Stimulated activated naive CD4-positive, alpha-beta T cell treated with Interleukin-2 at 50 U/mL for 16 hours (primary cell): ENCODE measurements at regions not wholly inside any gene's neighbourhood (a gene's known extent, or its start where the extent isn't known, plus 50 kb on each side); places are given as distances from the start of the nearest gene placed in this dataset.
"Not testable (repeated sequence)": the region's sequence is repeated elsewhere in the genome, so short reads cannot be mapped to it uniquely, and the experiment has no call there.

Experiments
- DNase-seq: peaks from one replicate; lab custom pipeline; 2025; lab: John Stamatoyannopoulos, UW

- no peak for DNase-seq
Observed at GRCh38 chr1:47661040-47661439, 223.2 kb downstream of the FOXD2 start.

- no peak for DNase-seq
Observed at GRCh38 chr1:47662068-47662467, 224.2 kb downstream of the FOXD2 start.

- no peak for DNase-seq
Observed at GRCh38 chr1:47663286-47663685, 225.4 kb downstream of the FOXD2 start.

- no peak for DNase-seq
Observed at GRCh38 chr1:47664356-47664755, 226.5 kb downstream of the FOXD2 start.

- DNase-seq, result not testable (repeated sequence)
Observed at GRCh38 chr1:47664896-47665295, 227.1 kb downstream of the FOXD2 start.

- DNase-seq, result no peak
Observed at GRCh38 chr1:47669081-47669585, 231.3 kb downstream of the FOXD2 start.

GRCh38 chr1:47672622-47673021 lies 234.8 kb downstream of the FOXD2 start:
- no peak for DNase-seq

- DNase-seq, result no peak
Observed at GRCh38 chr1:47674189-47674588, 236.3 kb downstream of the FOXD2 start.

GRCh38 chr1:47675047-47675675 lies 237.3 kb downstream of the FOXD2 start:
- DNase-seq, result no peak

GRCh38 chr1:47675721-47676120 lies 237.9 kb downstream of the FOXD2 start:
- DNase-seq, result no peak

GRCh38 chr1:47676311-47677054 lies 238.6 kb downstream of the FOXD2 start:
- DNase-seq, result no peak

GRCh38 chr1:47677241-47677940 lies 239.5 kb downstream of the FOXD2 start:
- DNase-seq, result no peak

- no peak for DNase-seq
Observed at GRCh38 chr1:47678464-47678980, 240.7 kb downstream of the FOXD2 start.

GRCh38 chr1:47679301-47679791 lies 241.5 kb downstream of the FOXD2 start:
- DNase-seq, result no peak

GRCh38 chr1:47679826-47680225 lies 242.0 kb downstream of the FOXD2 start:
- no peak for DNase-seq

GRCh38 chr1:47680815-47681475 lies 243.1 kb downstream of the FOXD2 start:
- no peak for DNase-seq

GRCh38 chr1:47681735-47682134 lies 243.9 kb downstream of the FOXD2 start:
- DNase-seq, result no peak

GRCh38 chr1:47682198-47682597 lies 244.4 kb downstream of the FOXD2 start:
- DNase-seq, result no peak

- DNase-seq, result no peak
Observed at GRCh38 chr1:47682786-47683350, 245.0 kb downstream of the FOXD2 start.

- no peak for DNase-seq
Observed at GRCh38 chr1:47683401-47683800, 245.6 kb downstream of the FOXD2 start.

GRCh38 chr1:47684518-47684917 lies 246.7 kb downstream of the FOXD2 start:
- no peak for DNase-seq
